OCI-LY7 (cell line): ENCODE measurements at regions not wholly inside any gene's neighbourhood (a gene's known extent, or its start where the extent isn't known, plus 50 kb on each side); places are given as distances from the start of the nearest gene placed in this dataset.

Experiments used
- BruUV-seq: library from RNA; stranded (reverse); fragments of 400-500 nt; replicated peaks from 2 replicates; lab custom pipeline; 2021; lab: Mats Ljungman, UMichigan
- CTCF ChIA-PET: fragments of 300-600 bp; sonication (Branson Sonifier 250); formaldehyde crosslinking; loops from one replicate; lab custom pipeline; 2022; ENCODE audit warnings: antibody characterized with exemption; ENCODE audit not compliant: unreplicated experiment; lab: Charles Lee
- POLR2A ChIA-PET: fragments of 300-600 bp; sonication (Branson Sonifier 250); formaldehyde crosslinking; loops from one replicate; lab custom pipeline; 2022; ENCODE audit warnings: antibody characterized with exemption; lab: Charles Lee
- DNase-seq: peaks from one replicate; pipeline ENCODE4 v3.0.0-alpha.2; 2015; ENCODE audit warnings: low spot score
- H2AFZ ChIP-seq: fragments of 200-600 bp; sonication (generic), shearing (Covaris generic); 2 replicates; pipeline ENCODE4 v1.6.1; 2014; ENCODE audit warnings: mild to moderate bottlenecking, antibody characterized with exemption, low read length, moderate library complexity
- H3K27ac ChIP-seq: fragments of 200-600 bp; sonication (generic); 2 replicates; pipeline ENCODE4 v1.5.1; 2014; ENCODE audit warnings: mixed run types, low read depth, mild to moderate bottlenecking, moderate library complexity, low read length, inconsistent platforms; ENCODE audit not compliant: poor library complexity, severe bottlenecking
- H3K36me3 ChIP-seq: fragments of 200-600 bp; sonication (generic); 2 replicates; pipeline ENCODE4 v1.6.1; 2014; ENCODE audit warnings: mild to moderate bottlenecking, antibody characterized with exemption, low read length, moderate library complexity, mixed read lengths; ENCODE audit not compliant: insufficient read depth
- H3K4me1 ChIP-seq: fragments of 200-600 bp; sonication (generic); 2 replicates; pipeline ENCODE4 v1.5.1; 2014; ENCODE audit warnings: mild to moderate bottlenecking, low read length; ENCODE audit not compliant: insufficient read depth, poor library complexity, severe bottlenecking
- H3K4me2 ChIP-seq: fragments of 200-600 bp; sonication (generic); 2 replicates; pipeline ENCODE4 v1.6.1; 2014; ENCODE audit warnings: mild to moderate bottlenecking, low read length
- H3K4me3 ChIP-seq: fragments of 200-600 bp; sonication (generic); 2 replicates; pipeline ENCODE4 v1.5.1; 2014; ENCODE audit warnings: mild to moderate bottlenecking, low read depth, low read length; ENCODE audit not compliant: poor library complexity, severe bottlenecking
- H3K79me2 ChIP-seq: fragments of 200-600 bp; sonication (generic); 2 replicates; pipeline ENCODE4 v1.6.1; 2016; ENCODE audit warnings: low read depth, mild to moderate bottlenecking, low read length, moderate library complexity, mixed read lengths; ENCODE audit not compliant: insufficient read depth
- H3K9me2 ChIP-seq: fragments of 200-600 bp; sonication (generic); 2 replicates; pipeline ENCODE4 v1.6.1; 2016; ENCODE audit warnings: mild to moderate bottlenecking, low read length, mixed read lengths; ENCODE audit not compliant: insufficient read depth
- H3K9me3 ChIP-seq: fragments of 200-600 bp; sonication (generic); 2 replicates; pipeline ENCODE4 v1.6.1; 2014; ENCODE audit warnings: mild to moderate bottlenecking, mixed run types, low read length, mixed read lengths
- H4K20me1 ChIP-seq: fragments of 200-600 bp; sonication (generic); 2 replicates; pipeline ENCODE4 v1.6.1; 2014; ENCODE audit warnings: mild to moderate bottlenecking, antibody characterized with exemption, low read length, moderate library complexity, mixed read lengths; ENCODE audit not compliant: insufficient read depth
- CTCF ChIP-seq: fragments of 200-600 bp; sonication (generic); conservative IDR thresholded peaks from 2 replicates; pipeline ENCODE4 v1.5.1; 2014; ENCODE audit warnings: mild to moderate bottlenecking, antibody characterized with exemption, low read length, moderate library complexity, mixed read lengths
- EZH2phosphoT487 ChIP-seq: fragments of 200-600 bp; sonication (generic); IDR thresholded peaks from 2 replicates; pipeline ENCODE4 v1.6.1; 2018; ENCODE audit warnings: low read depth, borderline replicate concordance, mild to moderate bottlenecking, mixed run types, antibody characterized with exemption, low read length, moderate library complexity, mixed read lengths
- intact Hi-C: fragments of 100-400 bp; cut with micrococcal nuclease; formaldehyde crosslinking; loops from one replicate; pipeline ENCODE4 v1.10.0; 2022; ENCODE audit not compliant: unreplicated experiment

GRCh38 chr12:53836119-53836655 is 84.4 kb upstream of the CISTR start:
- Histone ChIP-seq H2AFZ (no peak overlapping the region), H3K27ac (no peak overlapping the region), H3K4me2 (no peak overlapping the region), H3K79me2 (no peaks in the 10 kb centered on the region), H3K4me1 (no peaks in the 10 kb centered on the region), H3K4me3 (no peak overlapping the region), H3K36me3 (no peaks in the 10 kb centered on the region), H3K9me2 (no peaks in the 10 kb centered on the region), H4K20me1 (no peaks in the 10 kb centered on the region), H3K9me3 (no peaks in the 10 kb centered on the region)
- intact Hi-C loops: no loop called here
- no peak for DNase-seq
- ChIA-PET CTCF (no interaction called here), POLR2A (no interaction called here)
- TF ChIP-seq CTCF: no peak
- no peak for TF ChIP-seq EZH2phosphoT487
- BruUV-seq: no TSS peak

- Histone ChIP-seq H3K4me3 (no peak overlapping the region), H3K4me2 (no peak overlapping the region), H3K4me1 (no peaks in the 10 kb centered on the region), H4K20me1 (no peaks in the 10 kb centered on the region), H3K9me3 (no peaks in the 10 kb centered on the region), H3K36me3 (no peaks in the 10 kb centered on the region), H3K79me2 (no peaks in the 10 kb centered on the region), H3K9me2 (no peaks in the 10 kb centered on the region), H2AFZ (no peak overlapping the region), H3K27ac (no peak overlapping the region)
- POLR2A ChIA-PET: no interaction called here
- BruUV-seq: no TSS peak
- intact Hi-C loops: no loop called here
- no peak for TF ChIP-seq CTCF
- TF ChIP-seq EZH2phosphoT487: no peak
- DNase-seq: no peak
- CTCF ChIA-PET: no interaction called here
Observed at GRCh38 chr12:53838978-53839377, 87.2 kb upstream of the CISTR start.

GRCh38 chr12:53840316-53840715 is 88.5 kb upstream of the CISTR start:
- ChIA-PET POLR2A (interaction anchor here (0.9 kb wide), 1 partner anchor 8 kb away, joined by 3 read pairs; no protein-coding TSS in a partner anchor), CTCF (no interaction called here)
- no TSS peak for BruUV-seq

More at GRCh38 chr12:53840316-53840715, 88.5 kb upstream of the CISTR start:
- no peak overlapping the region for H3K4me3 ChIP-seq
- H3K4me2 ChIP-seq: no peak overlapping the region
- H3K27ac ChIP-seq: no peak overlapping the region
- H2AFZ ChIP-seq: no peak overlapping the region
- no peaks in the 10 kb centered on the region for H3K9me2 ChIP-seq
- no peaks in the 10 kb centered on the region for H4K20me1 ChIP-seq
- no peaks in the 10 kb centered on the region for H3K9me3 ChIP-seq
- H3K4me1 ChIP-seq: no peaks in the 10 kb centered on the region
- intact Hi-C loops: no loop called here
- TF ChIP-seq CTCF (no peak), EZH2phosphoT487 (no peak)
- no peaks in the 10 kb centered on the region for H3K79me2 ChIP-seq
- DNase-seq: no peak
- no peaks in the 10 kb centered on the region for H3K36me3 ChIP-seq
